Head of caudate nucleus (tissue), 42 donors: ENCODE measurements at regions not wholly inside any gene's neighbourhood (a gene's known extent, or its start where the extent isn't known, plus 50 kb on each side); places are given as distances from the start of the nearest gene placed in this dataset.
A peak's percentile ranks its signal among the peaks of the same experiment; 100 is the strongest.

Experiments
- DNase-seq, 42 donors: peaks; one replicate each; pipeline versions ENCODE4 v3.0.0 to v3.0.0-alpha.2; 2020 to 2021; ENCODE audit warnings: mixed read lengths in 7 of 42
- intact Hi-C: fragments of 100-400 bp; cut with DNase I; formaldehyde crosslinking; loops from one replicate; pipeline ENCODE4 v1.15.0; 2022

DNA sequence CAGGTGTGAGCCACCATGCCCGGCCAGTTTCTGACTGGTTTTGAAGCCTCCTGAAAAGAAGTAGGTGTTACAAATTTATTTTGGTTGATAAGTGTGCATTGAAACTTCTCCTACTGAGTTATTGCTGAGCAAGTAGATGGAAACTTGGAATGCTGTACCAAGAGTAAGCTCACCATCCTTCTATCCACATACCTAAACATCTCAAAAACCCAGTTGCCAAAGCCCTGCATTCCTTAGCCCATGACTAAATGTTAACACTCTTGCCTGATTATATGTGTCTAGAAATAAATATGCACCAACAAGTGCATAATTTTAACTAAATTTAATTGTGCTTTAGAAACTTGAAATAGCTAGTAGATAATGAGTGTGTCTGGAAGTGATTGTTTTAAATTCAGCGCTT, 357.8 kb downstream of the DUSP6 start:
- no peak for DNase-seq
- intact Hi-C loops, result no loop called here

DNA sequence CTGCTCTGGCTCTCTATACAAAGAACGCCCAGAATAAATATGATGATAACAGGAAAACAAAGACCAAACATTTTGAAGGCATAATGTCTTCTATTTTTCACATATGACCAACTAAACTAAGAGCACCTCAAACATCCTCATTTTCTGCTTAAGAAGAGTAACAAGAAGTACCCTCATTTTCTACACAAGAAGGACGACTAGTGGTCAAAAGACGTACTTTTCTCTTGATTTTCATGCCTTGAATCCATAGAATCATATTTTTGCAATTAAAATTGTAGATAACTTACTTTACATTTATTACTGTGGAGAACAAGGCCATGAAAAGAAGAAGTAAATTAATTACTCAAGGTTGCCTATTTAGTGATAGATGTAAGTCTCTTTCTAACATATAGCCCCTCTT, 358.6 kb downstream of the DUSP6 start:
- intact Hi-C loops, result no loop called here
- no peak for DNase-seq

DNA sequence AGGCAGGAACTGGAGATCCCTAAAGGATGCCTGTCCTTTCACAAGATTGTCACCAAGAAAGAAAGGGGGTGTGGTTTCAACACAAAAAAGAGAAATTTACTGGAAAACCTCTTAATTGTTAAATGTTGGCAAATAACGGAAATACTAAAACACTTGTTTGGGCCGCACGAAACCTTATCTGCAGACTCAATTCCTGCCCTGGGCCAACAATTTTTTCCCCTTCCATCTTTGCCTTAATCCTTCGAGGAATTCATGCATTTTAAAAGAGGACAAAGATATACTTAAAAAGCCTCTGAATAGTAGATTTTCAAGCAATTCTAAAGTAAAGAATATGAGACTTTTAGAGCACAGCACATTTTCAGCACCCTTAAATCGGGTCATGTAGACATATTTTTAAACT, 366.2 kb downstream of the DUSP6 start:
- intact Hi-C loops, result no loop called here
- DNase-seq, result no peak

GRCh38 chr12:88985631-88986030, 366.7 kb downstream of the DUSP6 start:
- intact Hi-C loops, result no loop called here
- DNase-seq, result no peak

- DNase-seq, result no peak
- intact Hi-C loops, result no loop called here
Observed at GRCh38 chr12:88985011-88985410, 367.3 kb downstream of the DUSP6 start.

DNA sequence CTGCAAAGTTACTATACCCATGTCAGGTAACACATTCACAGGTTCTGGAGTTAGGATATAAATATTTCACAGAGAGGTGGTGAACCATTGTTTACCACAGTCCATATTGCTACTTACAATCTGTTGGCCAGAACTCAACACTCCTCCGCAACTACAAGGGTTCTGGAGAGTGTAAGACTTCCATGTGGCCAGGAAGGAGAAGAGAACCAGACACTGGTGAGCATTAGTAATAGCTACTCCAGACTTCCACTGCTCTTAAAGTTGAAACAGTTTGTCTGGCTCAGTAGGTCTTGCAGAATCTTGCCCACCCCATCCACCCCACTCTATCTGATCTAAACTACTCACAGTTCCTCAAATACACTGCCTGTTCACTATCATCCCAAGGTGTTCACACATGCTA, 369.6 kb downstream of the DUSP6 start:
- no peak for DNase-seq
- intact Hi-C loops, result no loop called here

DNA sequence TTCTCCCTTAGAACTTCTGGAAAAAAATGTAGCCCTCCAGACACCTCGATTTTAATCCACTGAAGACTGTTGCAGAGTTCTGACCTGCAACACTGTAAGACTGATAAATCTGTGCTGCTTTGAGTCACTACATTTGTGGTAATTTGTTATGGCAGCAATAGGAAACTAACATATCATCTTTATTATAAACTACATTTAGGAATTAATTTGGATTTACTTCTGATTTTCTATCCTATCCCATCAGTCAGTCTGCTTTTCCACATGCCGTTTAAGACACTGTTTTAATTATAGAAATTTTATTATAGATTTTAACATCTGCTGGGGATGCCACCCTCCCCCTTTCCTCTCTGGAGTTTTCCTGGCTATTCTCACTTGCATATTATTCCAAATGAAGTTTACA, 375.2 kb downstream of the DUSP6 start:
- no peak for DNase-seq
- intact Hi-C loops, result no loop called here

GRCh38 chr12:88973998-88974397, 378.3 kb downstream of the DUSP6 start:
- DNase-seq, result no peak
- intact Hi-C loops, result no loop called here

DNA sequence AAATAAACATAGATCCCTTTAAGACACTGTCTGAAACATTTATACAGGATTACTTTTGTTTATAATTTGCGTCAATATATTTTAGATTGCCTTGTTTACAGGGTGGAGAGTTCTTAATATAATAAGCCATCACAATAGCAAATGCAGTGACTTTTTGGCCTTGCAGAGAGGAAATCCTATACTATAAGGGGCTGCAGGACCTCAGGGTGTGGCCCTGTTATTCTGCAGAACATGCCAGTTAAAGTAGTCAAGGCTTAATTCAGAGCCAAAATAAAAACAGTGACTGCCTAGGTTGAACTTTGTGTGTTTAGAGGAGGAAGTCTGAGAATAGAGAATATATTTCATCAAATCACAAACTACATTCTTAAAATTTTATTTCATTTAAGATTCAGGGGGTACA, 381.6 kb downstream of the DUSP6 start:
- no peak for DNase-seq
- intact Hi-C loops, result no loop called here

- no peak for DNase-seq
Observed at GRCh38 chr12:88969127-88969526, 383.2 kb downstream of the DUSP6 start.

GRCh38 chr12:88960213-88960878, 380.1 kb upstream of the KITLG start:
- DNase-seq, result peak in 3 of 42 donors; percentile 7 to 16 (median 9)
- intact Hi-C loops, result no loop called here

More at GRCh38 chr12:88969127-88969526, 383.2 kb downstream of the DUSP6 start:
- intact Hi-C loops, result no loop called here

GRCh38 chr12:88958946-88959345, 378.7 kb upstream of the KITLG start:
- intact Hi-C loops, result no loop called here
- DNase-seq, result no peak

DNA sequence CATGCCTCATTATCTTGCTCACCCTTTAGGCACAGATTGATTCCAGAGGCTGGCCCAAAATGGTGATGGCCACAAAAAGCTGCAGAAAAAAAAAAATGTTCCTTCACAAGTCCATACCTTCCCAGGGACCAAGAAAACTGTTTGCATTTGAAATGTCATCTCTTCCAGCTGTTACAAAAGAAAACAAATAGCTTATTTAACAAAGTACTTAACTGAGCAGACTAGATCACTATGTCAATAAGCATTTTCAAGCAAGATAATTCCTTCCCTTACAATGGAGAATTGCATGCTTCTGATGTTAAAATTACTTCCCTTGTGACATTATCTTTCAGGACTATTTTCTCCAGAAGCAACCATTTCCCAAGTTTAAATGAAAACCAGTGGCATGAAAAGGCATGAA, 377.9 kb upstream of the KITLG start:
- intact Hi-C loops, result no loop called here
- no peak for DNase-seq

DNA sequence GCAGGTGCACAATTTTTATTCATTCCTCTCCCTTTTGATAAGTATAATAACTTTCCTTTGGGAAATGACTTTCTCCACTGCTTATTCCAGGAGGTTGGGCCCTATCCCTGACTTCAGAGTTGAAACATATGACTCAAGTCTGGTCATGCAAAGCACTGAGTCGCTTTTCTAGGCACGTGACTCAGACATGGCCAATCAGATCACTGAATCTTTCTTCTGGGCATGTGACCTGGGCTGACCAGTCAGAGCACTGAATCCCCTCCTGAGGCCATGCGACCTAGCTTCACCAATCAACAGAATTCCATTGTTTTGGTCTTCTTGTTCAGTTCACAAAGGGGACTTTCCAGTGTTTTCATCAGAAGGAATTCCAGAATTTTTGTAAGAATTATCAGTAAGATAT, 377.1 kb upstream of the KITLG start:
- intact Hi-C loops, result no loop called here
- no peak for DNase-seq

DNA sequence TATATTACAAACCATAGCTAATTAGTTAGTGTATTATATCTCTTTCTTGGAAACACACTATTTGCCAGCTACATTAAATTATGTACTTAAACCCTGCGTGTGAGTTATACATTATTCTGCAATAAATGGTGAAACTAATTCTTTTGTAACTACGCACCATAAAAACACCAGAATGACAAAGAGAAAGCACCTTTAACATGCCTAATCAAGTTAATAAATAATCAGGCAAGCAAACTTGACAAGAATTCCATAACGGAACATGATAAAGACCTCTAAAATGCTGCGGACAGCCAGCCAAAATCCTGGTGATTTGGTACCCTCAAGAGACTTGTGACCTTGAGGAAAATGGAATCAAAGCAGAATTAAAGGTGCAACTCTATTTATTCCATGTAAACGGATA, 375.3 kb upstream of the KITLG start:
- DNase-seq, result no peak

DNA sequence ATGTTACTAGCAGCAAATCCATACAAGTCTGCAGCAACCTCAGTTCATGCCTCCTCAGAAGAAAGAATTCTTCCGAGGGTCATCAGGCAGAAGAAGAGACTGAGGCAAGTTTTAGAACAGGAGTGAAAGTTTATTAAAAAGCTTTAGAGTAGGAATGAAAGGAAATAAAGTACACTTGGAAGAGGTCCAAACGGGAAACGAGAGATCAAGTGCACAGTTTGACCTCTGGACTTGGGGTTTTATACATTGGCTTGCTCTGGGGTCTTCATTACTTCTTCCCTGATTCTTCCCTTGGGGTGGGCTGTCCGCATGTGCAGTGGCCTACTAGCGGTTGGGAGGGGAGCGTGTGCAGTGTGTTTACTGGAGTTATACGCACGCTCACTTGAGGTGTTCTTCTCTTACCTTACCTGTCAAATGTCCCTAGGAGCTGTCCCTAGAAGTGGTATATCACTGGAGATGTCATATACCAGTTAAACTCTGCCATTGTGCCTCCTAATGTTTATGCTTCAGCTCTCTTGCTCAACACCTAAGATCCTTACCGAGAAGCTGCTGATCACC, 372.8 kb upstream of the KITLG start:
- intact Hi-C loops, result no loop called here
- no peak for DNase-seq

More for the DNA sequence above, 375.3 kb upstream of the KITLG start:
- intact Hi-C loops, result no loop called here

DNA sequence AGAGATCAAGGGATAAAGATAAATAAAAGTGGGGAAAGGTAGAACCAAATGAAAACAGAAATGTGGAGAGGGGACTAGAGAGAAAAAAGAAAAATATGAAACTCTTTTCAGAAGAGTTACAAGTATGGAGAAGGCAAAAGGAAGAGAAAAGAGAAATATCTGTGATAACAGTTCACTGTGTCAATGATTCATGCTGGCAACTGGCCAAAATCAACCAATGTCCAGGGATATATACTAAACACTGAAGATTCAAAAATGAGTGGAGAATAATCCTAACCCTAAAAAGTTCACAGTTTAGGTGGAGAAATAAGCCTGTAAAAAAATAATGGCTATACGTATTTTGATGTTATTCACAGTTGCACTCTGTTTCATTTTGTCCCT, 372.3 kb upstream of the KITLG start:
- intact Hi-C loops, result no loop called here
- no peak for DNase-seq

DNA sequence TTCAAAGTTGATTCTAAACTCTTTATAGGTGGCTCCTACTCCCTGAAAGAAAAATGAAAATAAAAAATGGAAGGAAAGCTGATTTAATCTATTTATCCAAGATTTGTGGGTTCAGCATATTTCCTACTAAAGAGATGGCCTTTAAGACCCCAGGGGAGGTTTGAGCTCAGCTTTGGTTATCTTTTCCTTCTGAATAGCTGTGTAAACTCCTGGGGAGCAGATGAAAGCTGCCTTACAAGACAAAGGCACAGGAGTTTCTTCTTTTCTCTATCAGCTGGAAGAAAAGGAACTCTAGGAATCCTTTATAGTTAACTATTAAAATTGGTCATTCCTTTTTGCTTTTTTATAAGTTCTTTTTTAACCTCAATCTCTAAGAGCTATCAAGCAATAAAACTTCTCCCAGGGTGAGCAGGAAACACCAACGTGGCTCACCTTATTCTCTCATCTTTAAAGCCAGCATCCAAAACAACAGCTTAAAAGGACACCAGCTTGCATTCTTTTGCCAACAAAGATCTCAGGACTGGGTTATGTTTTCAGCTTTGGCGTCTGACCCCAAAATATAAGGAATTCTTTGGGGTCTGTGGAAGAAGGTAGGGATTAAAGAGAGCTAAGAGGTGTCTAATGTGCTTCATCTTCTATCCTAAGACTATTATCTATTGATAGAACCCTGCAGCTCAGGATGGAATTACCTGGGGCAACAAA, 371.7 kb upstream of the KITLG start:
- intact Hi-C loops, result no loop called here
- no peak for DNase-seq

- DNase-seq, result no peak
- intact Hi-C loops, result no loop called here
Observed at GRCh38 chr12:88951177-88951576, 370.9 kb upstream of the KITLG start.

DNA sequence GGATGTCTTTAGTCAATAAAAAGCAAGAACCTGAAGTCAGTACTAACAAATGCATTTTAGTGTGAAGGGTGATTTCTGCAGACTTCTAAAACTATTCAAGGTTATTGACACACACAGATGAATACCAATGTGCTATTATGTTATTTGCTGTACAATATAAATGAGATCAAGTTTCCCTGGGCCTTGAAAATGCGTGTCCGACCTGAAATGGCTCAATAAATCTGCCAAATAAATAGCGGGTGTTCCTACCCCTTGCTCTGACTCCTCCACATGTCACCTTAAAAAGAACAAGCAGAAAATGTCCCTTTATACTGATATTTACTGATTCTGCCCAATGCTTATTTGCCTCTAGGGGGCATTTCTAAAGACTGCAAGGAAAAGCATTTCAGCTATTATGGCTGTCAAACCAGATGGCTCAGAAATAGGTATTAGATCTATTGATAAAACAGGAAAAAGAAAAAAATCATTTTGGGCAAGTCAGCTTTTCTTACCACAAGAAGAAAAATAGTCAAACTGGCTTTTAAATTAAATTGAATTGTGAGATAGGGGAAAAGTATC, 367.3 kb upstream of the KITLG start:
- intact Hi-C loops, result no loop called here
- DNase-seq, result no peak
